Transverse colon (tissue), 4 donors: ENCODE measurements at regions not wholly inside any gene's neighbourhood (a gene's known extent, or its start where the extent isn't known, plus 50 kb on each side); places are given as distances from the start of the nearest gene placed in this dataset.
"Not testable (repeated sequence)": the region's sequence is repeated elsewhere in the genome, so short reads cannot be mapped to it uniquely, and the experiment has no call there.

ENCODE experiments used
- DNase-seq: peaks from one replicate; pipeline ENCODE4 v3.0.0-alpha.2; 2019
- H3K27ac ChIP-seq, 4 donors: fragments of 200-600 bp; sonication (generic); 2 replicates each; pipeline ENCODE4 v1.5.1; 2016 to 2018; ENCODE audit warnings: inconsistent platforms in 4 of 4
- H3K27me3 ChIP-seq: fragments of 200-600 bp; sonication (generic); 2 replicates; pipeline ENCODE4 v1.5.1; 2017; ENCODE audit warnings: inconsistent platforms
- H3K36me3 ChIP-seq, 4 donors: fragments of 200-600 bp; sonication (generic); 2 replicates each; pipeline ENCODE4 v1.5.1; 2017 to 2019; ENCODE audit warnings: inconsistent platforms in 4 of 4
- H3K4me1 ChIP-seq, 4 donors: fragments of 200-600 bp; sonication (generic); 2 replicates each; pipeline ENCODE4 v1.5.1; 2017 to 2020; ENCODE audit warnings: inconsistent platforms in 4 of 4
- H3K4me3 ChIP-seq, 4 donors: fragments of 200-600 bp; sonication (generic); 1 replicate in 1 of 4; 2 replicates in 3 of 4; pipeline versions ENCODE4 v1.5.1 to v1.6.1; 2017 to 2019; ENCODE audit warnings: inconsistent platforms in 4 of 4
- H3K9me3 ChIP-seq, 2 donors: fragments of 200-600 bp; sonication (generic); 2 replicates each; pipeline ENCODE4 v1.5.1; 2017 to 2019; ENCODE audit warnings: inconsistent platforms in 2 of 2
- EP300 ChIP-seq: sonication (generic); formaldehyde crosslinking; IDR thresholded peaks from one replicate; pipeline ENCODE4 v1.6.1; 2017; ENCODE audit warnings: antibody characterized with exemption, low read depth
- POLR2A ChIP-seq: fragments of 450-650 bp; IDR thresholded peaks from one replicate; pipeline ENCODE4 v1.6.1; 2016; ENCODE audit warnings: antibody characterized with exemption, mild to moderate bottlenecking, moderate library complexity
- POLR2AphosphoS5 ChIP-seq, 3 donors: sonication (generic); formaldehyde crosslinking; IDR thresholded peaks; one replicate each; pipeline ENCODE4 v1.6.1; 2016; ENCODE audit warnings: antibody characterized with exemption in 3 of 3
- WGBS, 2 donors: methylation state at CpG; one replicate each; pipeline ENCODE4 v1.1.5; 2018; ENCODE audit warnings: low coverage in 1 of 2; 5-methylcytosine and 5-hydroxymethylcytosine counted together
- in situ Hi-C, 4 donors: fragments of 200-750 bp; cut with MboI; loops; one replicate each; pipeline versions ENCODE4 v1.15.0 to v1.15.1; 2017; ENCODE audit warnings: low sequenced_read_pairs in 3 of 4, low pct_ligation_motif_present in 1 of 4, low pct_unique_long_range_greater_than_20kb in 1 of 4
- intact Hi-C: fragments of 100-400 bp; cut with DNase I; formaldehyde crosslinking; loops from one replicate; pipeline ENCODE4 v1.15.1; 2023; ENCODE audit warnings: low total_unique reads
- TF ChIP-seq, protein P1 (sequence below), 5 experiments: fragments of 200-600 bp in 3 of 5; fragments of 450-650 bp in 2 of 5; sonication (generic) in 3 of 5; IDR thresholded peaks; 1 replicate in 2 of 5; 2 replicates in 3 of 5; pipeline ENCODE4 v1.5.1; 2016 to 2017; ENCODE audit warnings: antibody characterized with exemption in 5 of 5, inconsistent platforms in 3 of 5, mild to moderate bottlenecking in 2 of 5, moderate library complexity in 1 of 5

DNA sequence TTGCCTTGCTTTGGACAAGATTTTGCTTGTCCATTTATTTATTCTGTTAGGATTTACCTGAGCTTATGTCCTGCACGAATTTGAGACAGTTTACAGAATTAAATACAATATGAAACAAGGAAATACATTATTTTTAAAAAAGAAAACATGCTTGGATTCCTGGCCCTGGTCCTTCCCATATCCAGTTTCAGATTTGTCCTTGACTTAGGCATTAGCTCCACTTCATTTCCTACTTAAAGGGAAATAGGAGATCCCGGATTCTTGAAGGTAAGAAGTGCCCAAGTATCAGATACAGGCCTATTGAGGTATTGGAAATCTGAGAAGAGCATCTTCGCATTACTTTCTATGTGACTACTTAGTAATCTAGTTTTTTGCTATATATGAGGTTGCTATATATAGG is 672.0 kb downstream of the SI start:
- H3K36me3 ChIP-seq: no peaks in the 10 kb centered on the region
- intact Hi-C loops (no loop called here), in situ Hi-C loops (no loop called here)
- H3K27ac ChIP-seq: peak overlapping the region in 3 of 4 donors; percentile 60 to 64 (median 63)
- no peaks in the 10 kb centered on the region for H3K27me3 ChIP-seq
- no peak overlapping the region for H3K4me3 ChIP-seq
- peaks cover 0 to 25% (median 9%) of the 10 kb centered on the region in 4 donors for H3K4me1 ChIP-seq
- no peak for DNase-seq
- H3K9me3 ChIP-seq: no peaks in the 10 kb centered on the region
- TF ChIP-seq POLR2A (no peak), POLR2AphosphoS5 (IDR thresholded peaks at IDR 0.05) (no peak), EP300 (no peak)
- TF ChIP-seq, protein P1, sequence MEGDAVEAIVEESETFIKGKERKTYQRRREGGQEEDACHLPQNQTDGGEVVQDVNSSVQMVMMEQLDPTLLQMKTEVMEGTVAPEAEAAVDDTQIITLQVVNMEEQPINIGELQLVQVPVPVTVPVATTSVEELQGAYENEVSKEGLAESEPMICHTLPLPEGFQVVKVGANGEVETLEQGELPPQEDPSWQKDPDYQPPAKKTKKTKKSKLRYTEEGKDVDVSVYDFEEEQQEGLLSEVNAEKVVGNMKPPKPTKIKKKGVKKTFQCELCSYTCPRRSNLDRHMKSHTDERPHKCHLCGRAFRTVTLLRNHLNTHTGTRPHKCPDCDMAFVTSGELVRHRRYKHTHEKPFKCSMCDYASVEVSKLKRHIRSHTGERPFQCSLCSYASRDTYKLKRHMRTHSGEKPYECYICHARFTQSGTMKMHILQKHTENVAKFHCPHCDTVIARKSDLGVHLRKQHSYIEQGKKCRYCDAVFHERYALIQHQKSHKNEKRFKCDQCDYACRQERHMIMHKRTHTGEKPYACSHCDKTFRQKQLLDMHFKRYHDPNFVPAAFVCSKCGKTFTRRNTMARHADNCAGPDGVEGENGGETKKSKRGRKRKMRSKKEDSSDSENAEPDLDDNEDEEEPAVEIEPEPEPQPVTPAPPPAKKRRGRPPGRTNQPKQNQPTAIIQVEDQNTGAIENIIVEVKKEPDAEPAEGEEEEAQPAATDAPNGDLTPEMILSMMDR (IDR thresholded peaks at IDR 0.05): no peak
- WGBS, 2 donors: 67 to 68% methylated on average over 3 of the region's 3 CpGs

DNA sequence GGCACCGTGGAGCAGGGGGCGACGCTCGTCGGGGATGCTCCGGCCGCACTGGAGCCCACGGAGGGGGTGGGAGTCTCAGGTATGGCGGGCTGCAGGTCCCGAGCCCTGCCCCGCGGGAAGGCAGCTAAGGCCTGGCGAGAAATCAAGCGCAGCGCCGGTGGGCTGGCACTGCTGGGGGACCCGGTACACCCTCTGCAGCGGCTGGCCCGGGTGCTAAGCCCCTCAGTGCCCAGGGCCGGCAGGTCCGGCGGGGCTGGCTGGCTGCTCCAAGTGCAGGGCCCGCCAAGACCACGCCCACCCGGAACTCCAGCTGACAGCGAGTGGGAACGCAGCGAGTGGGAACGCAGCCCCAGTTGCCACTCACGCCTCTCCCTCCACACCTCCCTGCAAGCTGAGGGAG is 676.4 kb downstream of the SI start:
- in situ Hi-C loops: no loop called here
- 90% methylated on average over 30 of the region's 30 CpGs; no CpG with 5 or more reads in 1 of the 2 donors for WGBS, 2 donors

DNA sequence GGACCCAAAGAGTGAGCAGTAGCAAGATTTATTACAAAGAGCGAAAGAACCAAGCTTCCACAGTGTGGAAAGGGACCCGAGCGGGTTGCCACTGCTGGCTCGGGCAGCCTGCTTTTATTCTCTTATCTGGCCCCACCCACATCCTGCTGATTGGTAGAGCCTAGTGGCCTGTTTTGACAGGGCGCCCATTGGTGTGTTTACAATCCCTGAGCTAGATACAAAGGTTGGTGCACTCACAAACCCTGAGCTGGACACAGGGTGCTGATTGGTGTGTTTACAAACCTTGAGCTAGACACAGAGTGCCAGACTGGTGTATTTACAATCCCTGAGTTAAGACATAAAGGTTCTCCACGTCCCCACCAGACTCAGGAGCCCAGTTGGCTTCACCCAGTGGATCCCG is 676.9 kb downstream of the SI start:
- H3K27me3 ChIP-seq: not testable (repeated sequence)

More for the DNA sequence above, 676.4 kb downstream of the SI start:
- Histone ChIP-seq H3K9me3 (no peaks in the 10 kb centered on the region), H3K27me3 (no peaks in the 10 kb centered on the region), H3K4me3 (no peak overlapping the region), H3K4me1 (peaks cover 0 to 13% (median 5%) of the 10 kb centered on the region in 4 donors), H3K27ac (no peak overlapping the region), H3K36me3 (no peaks in the 10 kb centered on the region)
- no peak for DNase-seq
- intact Hi-C loops: no loop called here
- no peak for TF ChIP-seq POLR2AphosphoS5 (IDR thresholded peaks at IDR 0.05)
- TF ChIP-seq, protein P1 (IDR thresholded peaks at IDR 0.05): no peak
- no peak for TF ChIP-seq EP300
- no peak for TF ChIP-seq POLR2A

DNA sequence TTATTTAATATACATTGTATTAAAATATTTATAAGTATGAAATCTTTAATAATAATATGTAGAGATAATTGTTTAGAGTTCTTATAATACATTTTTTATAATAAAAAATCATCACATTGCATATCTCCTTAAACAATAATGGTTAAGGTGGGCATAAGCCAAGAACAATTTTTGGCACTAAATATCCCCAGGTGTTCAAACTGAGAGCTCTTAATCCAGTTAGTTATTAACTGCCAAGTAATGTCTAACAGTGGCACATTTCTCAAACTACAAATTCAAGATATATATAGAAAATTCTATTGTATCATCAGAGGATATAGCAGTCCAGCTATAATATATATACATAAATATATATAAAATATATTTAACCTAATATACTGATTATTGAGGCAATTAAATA is 680.8 kb downstream of the SI start:
- no peaks in the 10 kb centered on the region for H3K9me3 ChIP-seq
- no peaks in the 10 kb centered on the region for H3K36me3 ChIP-seq
- H3K4me1 ChIP-seq: no peaks in the 10 kb centered on the region
- intact Hi-C loops (no loop called here), in situ Hi-C loops (no loop called here)
- TF ChIP-seq POLR2AphosphoS5 (IDR thresholded peaks at IDR 0.05): no peak
- TF ChIP-seq POLR2A: no peak
- TF ChIP-seq, protein P1 (IDR thresholded peaks at IDR 0.05): no peak
- no peak for TF ChIP-seq EP300
- no peak overlapping the region for H3K27ac ChIP-seq
- H3K4me3 ChIP-seq: no peak overlapping the region
- H3K27me3 ChIP-seq: no peaks in the 10 kb centered on the region
- no peak for DNase-seq

More for the DNA sequence above, 676.9 kb downstream of the SI start:
- DNase-seq, intact Hi-C loops, in situ Hi-C loops, H3K27ac ChIP-seq, H3K4me3 ChIP-seq, H3K4me1 ChIP-seq, H3K9me3 ChIP-seq, H3K36me3 ChIP-seq: not testable (repeated sequence)
- WGBS, 2 donors: 74% methylated on average over 7 of the region's 7 CpGs; no CpG with 5 or more reads in 1 of the 2 donors

DNA sequence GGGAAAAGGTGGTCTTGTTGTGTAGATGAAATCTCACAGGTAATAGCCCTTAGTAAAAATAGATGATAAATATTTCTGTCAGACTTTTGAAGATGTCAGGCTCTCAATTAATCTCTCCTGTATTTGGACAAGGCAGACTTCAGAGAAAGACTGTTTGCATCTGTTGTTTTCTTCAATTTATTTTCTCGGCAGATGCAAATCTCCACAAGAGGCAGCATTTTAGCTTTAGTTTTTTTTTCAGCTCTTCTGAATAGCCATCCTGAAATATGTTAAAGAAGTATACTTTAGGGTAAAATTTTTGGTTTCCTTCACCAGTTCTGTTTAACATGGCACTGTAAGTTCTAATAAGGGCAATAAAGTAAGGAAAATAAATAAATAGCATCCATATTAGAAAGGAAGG is 685.1 kb downstream of the SI start:
- no peaks in the 10 kb centered on the region for H3K36me3 ChIP-seq
- H3K9me3 ChIP-seq: no peaks in the 10 kb centered on the region
- H3K27me3 ChIP-seq: no peaks in the 10 kb centered on the region
- in situ Hi-C loops (no loop called here), intact Hi-C loops (no loop called here)
- no peaks in the 10 kb centered on the region for H3K4me1 ChIP-seq
- no peak overlapping the region for H3K4me3 ChIP-seq
- no peak for TF ChIP-seq POLR2A
- TF ChIP-seq, protein P1 (IDR thresholded peaks at IDR 0.05): no peak
- no peak for TF ChIP-seq POLR2AphosphoS5 (IDR thresholded peaks at IDR 0.05)
- TF ChIP-seq EP300: no peak
- DNase-seq: no peak
- 66 to 69% methylated on average over 1 of the region's 1 CpG for WGBS, 2 donors
- H3K27ac ChIP-seq: no peak overlapping the region
